ENCODE measurements at regions not wholly inside any gene's neighbourhood (a gene's known extent, or its start where the extent isn't known, plus 50 kb on each side); places are given as distances from the start of the nearest gene placed in this dataset.

DNA sequence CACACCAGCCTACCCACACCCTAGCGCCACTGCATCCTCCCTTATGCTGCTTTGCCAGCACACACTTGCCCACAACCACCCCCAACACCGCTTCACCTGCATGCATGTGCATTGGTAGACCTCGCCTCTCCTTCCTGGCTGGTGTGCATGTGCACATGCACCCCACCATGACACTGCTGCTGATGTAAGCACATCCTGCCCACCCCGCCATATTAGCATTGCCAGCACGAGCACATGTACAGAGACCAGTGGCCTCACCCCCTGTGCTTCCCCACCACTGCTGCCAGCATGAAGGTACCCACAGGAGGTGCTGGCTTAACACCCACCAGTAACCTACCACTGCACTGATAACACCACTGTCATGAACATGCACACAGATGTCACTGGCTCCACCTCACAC lies 218.2 kb downstream of the SLCO4C1 start:
- TF ChIP-seq, protein P1, sequence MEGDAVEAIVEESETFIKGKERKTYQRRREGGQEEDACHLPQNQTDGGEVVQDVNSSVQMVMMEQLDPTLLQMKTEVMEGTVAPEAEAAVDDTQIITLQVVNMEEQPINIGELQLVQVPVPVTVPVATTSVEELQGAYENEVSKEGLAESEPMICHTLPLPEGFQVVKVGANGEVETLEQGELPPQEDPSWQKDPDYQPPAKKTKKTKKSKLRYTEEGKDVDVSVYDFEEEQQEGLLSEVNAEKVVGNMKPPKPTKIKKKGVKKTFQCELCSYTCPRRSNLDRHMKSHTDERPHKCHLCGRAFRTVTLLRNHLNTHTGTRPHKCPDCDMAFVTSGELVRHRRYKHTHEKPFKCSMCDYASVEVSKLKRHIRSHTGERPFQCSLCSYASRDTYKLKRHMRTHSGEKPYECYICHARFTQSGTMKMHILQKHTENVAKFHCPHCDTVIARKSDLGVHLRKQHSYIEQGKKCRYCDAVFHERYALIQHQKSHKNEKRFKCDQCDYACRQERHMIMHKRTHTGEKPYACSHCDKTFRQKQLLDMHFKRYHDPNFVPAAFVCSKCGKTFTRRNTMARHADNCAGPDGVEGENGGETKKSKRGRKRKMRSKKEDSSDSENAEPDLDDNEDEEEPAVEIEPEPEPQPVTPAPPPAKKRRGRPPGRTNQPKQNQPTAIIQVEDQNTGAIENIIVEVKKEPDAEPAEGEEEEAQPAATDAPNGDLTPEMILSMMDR (IDR thresholded peaks at IDR 0.05; ENCODE audit: low read depth, low read length): no peak
- no peak for TF ChIP-seq POLR2A (IDR thresholded peaks at IDR 0.05; ENCODE audit: extremely low read depth, insufficient read length)
